Liver (tissue), 8 donors: ENCODE measurements at regions not wholly inside any gene's neighbourhood (a gene's known extent, or its start where the extent isn't known, plus 50 kb on each side); places are given as distances from the start of the nearest gene placed in this dataset.

ENCODE experiments used
- DNase-seq: peaks from one replicate; pipeline ENCODE4 v3.0.0-alpha.2; 2017; ENCODE audit warnings: low spot score
- H3K27ac ChIP-seq, 2 donors: one replicate each; pipeline ENCODE4 v1.7.0; 2013; ENCODE audit warnings: inconsistent platforms in 2 of 2, low read length in 2 of 2, control low read depth in 1 of 2, low read depth in 1 of 2, mild to moderate bottlenecking in 1 of 2
- H3K27me3 ChIP-seq, 4 donors: one replicate each; pipeline versions ENCODE4 v1.6.1 to v1.7.0; 2013; ENCODE audit warnings: low read length in 3 of 4, inconsistent platforms in 1 of 4, mild to moderate bottlenecking in 1 of 4, moderate library complexity in 1 of 4; ENCODE audit not compliant: control insufficient read depth in 4 of 4, insufficient read depth in 4 of 4
- H3K36me3 ChIP-seq, 4 donors: one replicate each; pipeline versions ENCODE4 v1.6.1 to v1.7.0; 2013; ENCODE audit warnings: low read length in 3 of 4, mild to moderate bottlenecking in 3 of 4, low read depth in 1 of 4, moderate library complexity in 1 of 4; ENCODE audit not compliant: control insufficient read depth in 4 of 4, insufficient read depth in 3 of 4
- H3K4me1 ChIP-seq, 4 donors: one replicate each; pipeline versions ENCODE4 v1.6.1 to v1.7.0; 2013; ENCODE audit warnings: low read length in 3 of 4, mild to moderate bottlenecking in 3 of 4, moderate library complexity in 1 of 4; ENCODE audit not compliant: control insufficient read depth in 4 of 4, insufficient read depth in 4 of 4
- H3K4me3 ChIP-seq, 3 donors: one replicate each; pipeline versions ENCODE4 v1.6.1 to v1.7.0; 2013; ENCODE audit warnings: low read length in 3 of 3, control low read depth in 1 of 3, low read depth in 1 of 3, mild to moderate bottlenecking in 1 of 3
- H3K9ac ChIP-seq, 2 donors: one replicate each; pipeline ENCODE4 v1.7.0; 2013; ENCODE audit warnings: low read length in 2 of 2, mild to moderate bottlenecking in 2 of 2, moderate library complexity in 2 of 2, control low read depth in 1 of 2, low read depth in 1 of 2
- H3K9me3 ChIP-seq, 4 donors: one replicate each; pipeline versions ENCODE4 v1.6.1 to v1.7.0; 2013; ENCODE audit warnings: low read length in 3 of 4; ENCODE audit not compliant: control insufficient read depth in 4 of 4
- ATF3 ChIP-seq: IDR thresholded peaks from 2 replicates; pipeline ENCODE4 v1.6.1; 2016; ENCODE audit warnings: antibody characterized with exemption
- CTCF ChIP-seq: fragments of 150-350 bp; IDR thresholded peaks from 2 replicates; pipeline ENCODE4 v1.5.1; 2017; ENCODE audit warnings: improper control_type of control experiment, low read depth, low read length; ENCODE audit not compliant: missing input control
- EGR1 ChIP-seq, 2 donors: IDR thresholded peaks; 2 replicates each; pipeline ENCODE4 v1.6.1; 2016 to 2018; ENCODE audit warnings: antibody characterized with exemption in 2 of 2, low read depth in 2 of 2
- FOXA1 ChIP-seq: IDR thresholded peaks from 2 replicates; pipeline ENCODE4 v1.6.1; 2016; ENCODE audit warnings: antibody characterized with exemption
- FOXA2 ChIP-seq: IDR thresholded peaks from 2 replicates; pipeline ENCODE4 v1.6.1; 2016; ENCODE audit warnings: antibody characterized with exemption
- GABPA ChIP-seq, 2 donors: IDR thresholded peaks in 1 of 2; conservative IDR thresholded peaks in 1 of 2; 2 replicates each; pipeline ENCODE4 v1.6.1; 2016; ENCODE audit warnings: antibody characterized with exemption in 2 of 2, mild to moderate bottlenecking in 1 of 2, moderate library complexity in 1 of 2
- HNF4A ChIP-seq, 2 donors: conservative IDR thresholded peaks; 2 replicates each; pipeline ENCODE4 v1.6.1; 2016; ENCODE audit warnings: antibody characterized with exemption in 2 of 2, mild to moderate bottlenecking in 2 of 2
- HNF4G ChIP-seq: IDR thresholded peaks from 2 replicates; pipeline ENCODE4 v1.6.1; 2016; ENCODE audit warnings: antibody characterized with exemption
- JUND ChIP-seq, 2 donors: IDR thresholded peaks; 2 replicates each; pipeline ENCODE4 v1.6.1; 2016; ENCODE audit warnings: antibody characterized with exemption in 2 of 2
- MAX ChIP-seq: IDR thresholded peaks from 2 replicates; pipeline ENCODE4 v1.6.1; 2016; ENCODE audit warnings: antibody characterized with exemption
- NR2F2 ChIP-seq: IDR thresholded peaks from 2 replicates; pipeline ENCODE4 v1.6.1; 2016; ENCODE audit warnings: antibody characterized with exemption
- RAD21 ChIP-seq, 2 donors: IDR thresholded peaks; 2 replicates each; pipeline ENCODE4 v1.6.1; 2016; ENCODE audit warnings: antibody characterized with exemption in 2 of 2, mild to moderate bottlenecking in 2 of 2
- REST ChIP-seq: IDR thresholded peaks from 2 replicates; pipeline ENCODE4 v1.6.1; 2016; ENCODE audit warnings: antibody characterized with exemption, mild to moderate bottlenecking
- RXRA ChIP-seq, 2 donors: IDR thresholded peaks; 2 replicates each; pipeline ENCODE4 v1.6.1; 2017 to 2018; ENCODE audit warnings: antibody characterized with exemption in 2 of 2, mild to moderate bottlenecking in 1 of 2
- SP1 ChIP-seq: IDR thresholded peaks from 2 replicates; pipeline ENCODE4 v1.6.1; 2018; ENCODE audit warnings: antibody characterized with exemption, mild to moderate bottlenecking
- TAF1 ChIP-seq: conservative IDR thresholded peaks from 2 replicates; pipeline ENCODE4 v1.6.1; 2016; ENCODE audit warnings: antibody characterized with exemption, mild to moderate bottlenecking
- YY1 ChIP-seq: IDR thresholded peaks from 2 replicates; pipeline ENCODE4 v1.6.1; 2016; ENCODE audit warnings: antibody characterized with exemption, mild to moderate bottlenecking
- ZBTB33 ChIP-seq: IDR thresholded peaks from 2 replicates; pipeline ENCODE4 v1.6.1; 2016; ENCODE audit warnings: antibody characterized with exemption
- WGBS: extraction: QIAGEN DNeasy Blood & Tissue Kit; methylation state at CpG from one replicate; pipeline ENCODE4 v1.1.7; 2013; 5-methylcytosine and 5-hydroxymethylcytosine counted together
- donor health status: healthy.
- donor health status: healthy.
- donor health status: healthy.
- donor health status: healthy.
- donor health status: healthy.

- H3K27me3 ChIP-seq, result no peaks in the 10 kb centered on the region
- DNase-seq, result no peak
- no peaks in the 10 kb centered on the region for H3K36me3 ChIP-seq
- H3K9ac ChIP-seq, result no peak overlapping the region
- H3K27ac ChIP-seq, result no peak overlapping the region
- H3K9me3 ChIP-seq, result no peaks in the 10 kb centered on the region
- H3K4me1 ChIP-seq, result peaks cover 0 to 4% (median 2%) of the 10 kb centered on the region in 4 donors
- 11% methylated on average over 1 of the region's 1 CpG for WGBS
- no peak overlapping the region for H3K4me3 ChIP-seq
- no peak for TF ChIP-seq FOXA2
- no peak for TF ChIP-seq ZBTB33
- TF ChIP-seq SP1, result no peak
- no peak for TF ChIP-seq TAF1
- no peak for TF ChIP-seq CTCF
These were observed 140.9 kb upstream of the HMCN1 start for GRCh38 chr1:185593271-185593670.

GRCh38 chr1:185585770-185586169, 148.4 kb upstream of the HMCN1 start:
- no peaks in the 10 kb centered on the region for H3K27me3 ChIP-seq
- H3K4me1 ChIP-seq, result peaks cover 0 to 1% (median 0%) of the 10 kb centered on the region in 4 donors
- DNase-seq, result no peak
- H3K36me3 ChIP-seq, result no peaks in the 10 kb centered on the region
- H3K27ac ChIP-seq, result no peak overlapping the region
- peaks cover 3 to 30% (median 13%) of the 10 kb centered on the region in 4 donors for H3K9me3 ChIP-seq
- TF ChIP-seq CTCF (no peak), RAD21 (IDR thresholded peaks at IDR 0.05) (peak; percentile 22 to 25), JUND (IDR thresholded peaks at IDR 0.05) (peak in 1 of 2 donors; percentile 16), FOXA2 (peak; percentile 73), ZBTB33 (no peak), MAX (peak; percentile 32), RXRA (IDR thresholded peaks at IDR 0.05) (peak; percentile 36 to 63), ATF3 (no peak), TAF1 (no peak), HNF4G (peak; percentile 27), REST (no peak), SP1 (peak; percentile 62), GABPA (IDR thresholded peaks at IDR 0.05 in 1 of 2, conservative IDR thresholded peaks at IDR 0.05 in 1 of 2) (no peak), EGR1 (IDR thresholded peaks at IDR 0.05; ENCODE audit: low read depth in 2 of 2) (no peak), YY1 (peak; percentile 23), FOXA1 (peak; percentile 85), NR2F2 (peak; percentile 34), HNF4A (conservative IDR thresholded peaks at IDR 0.05) (peak; percentile 70 to 83)
- 50% methylated on average over 8 of the region's 8 CpGs for WGBS
- H3K4me3 ChIP-seq, result no peak overlapping the region
- H3K9ac ChIP-seq, result no peak overlapping the region
